GM13976 (cell line): ENCODE measurements at regions not wholly inside any gene's neighbourhood (a gene's known extent, or its start where the extent isn't known, plus 50 kb on each side); places are given as distances from the start of the nearest gene placed in this dataset.
"Not testable (repeated sequence)": the region's sequence is repeated elsewhere in the genome, so short reads cannot be mapped to it uniquely, and the experiment has no call there.

Source experiments
- DNase-seq: peaks from one replicate; pipeline ENCODE4 v3.0.0; 2012; ENCODE audit warnings: low spot score
- CTCF ChIP-seq: IDR thresholded peaks from 2 replicates; pipeline ENCODE4 v1.5.1; 2012; ENCODE audit warnings: borderline replicate concordance, mild to moderate bottlenecking; ENCODE audit not compliant: insufficient read depth; ENCODE audit errors: extremely low read depth, missing control alignments, control extremely low read depth
- in situ Hi-C: fragments of 300-500 bp; cut with MboI; formaldehyde crosslinking; loops from one replicate; pipeline ENCODE4 v1.12.0; 2022; ENCODE audit warnings: low sequenced_read_pairs, mixed read lengths, inconsistent platforms; ENCODE audit not compliant: unreplicated experiment

- in situ Hi-C loops, result no loop called here
- TF ChIP-seq CTCF, result no peak
- no peak for DNase-seq
These were observed 396.5 kb upstream of the GBE1 start for GRCh38 chr3:82157952-82158351.

GRCh38 chr3:82153892-82154291, 392.4 kb upstream of the GBE1 start:
- in situ Hi-C loops, DNase-seq: not testable (repeated sequence)

- no peak for DNase-seq
- no peak for TF ChIP-seq CTCF
- in situ Hi-C loops, result loop anchor here (25.0 kb wide), 1 partner anchor 483 kb away; no protein-coding TSS in a partner anchor
These were observed 384.3 kb upstream of the GBE1 start for GRCh38 chr3:82145742-82146141.

- no peak for TF ChIP-seq CTCF
- no peak for DNase-seq
- in situ Hi-C loops, result loop anchor here (25.0 kb wide), 1 partner anchor 483 kb away; no protein-coding TSS in a partner anchor
These were observed 383.4 kb upstream of the GBE1 start for GRCh38 chr3:82144811-82145210.

GRCh38 chr3:82143661-82144412, 382.4 kb upstream of the GBE1 start:
- DNase-seq, result no peak
- in situ Hi-C loops, result loop anchor here (25.0 kb wide), 1 partner anchor 482 kb away; no protein-coding TSS in a partner anchor

GRCh38 chr3:82141592-82141991, 380.1 kb upstream of the GBE1 start:
- in situ Hi-C loops, result loop anchor here (25.0 kb wide), 1 partner anchor 479 kb away; no protein-coding TSS in a partner anchor
- DNase-seq, result no peak
- no peak for TF ChIP-seq CTCF

More at GRCh38 chr3:82143661-82144412, 382.4 kb upstream of the GBE1 start:
- no peak for TF ChIP-seq CTCF

GRCh38 chr3:82137861-82138260, 376.4 kb upstream of the GBE1 start:
- no peak for TF ChIP-seq CTCF
- no peak for DNase-seq
- in situ Hi-C loops, result loop anchor here (25.0 kb wide), 1 partner anchor 476 kb away; no protein-coding TSS in a partner anchor
